ENCODE measurements at regions not wholly inside any gene's neighbourhood (a gene's known extent, or its start where the extent isn't known, plus 50 kb on each side); places are given as distances from the start of the nearest gene placed in this dataset.

DNA sequence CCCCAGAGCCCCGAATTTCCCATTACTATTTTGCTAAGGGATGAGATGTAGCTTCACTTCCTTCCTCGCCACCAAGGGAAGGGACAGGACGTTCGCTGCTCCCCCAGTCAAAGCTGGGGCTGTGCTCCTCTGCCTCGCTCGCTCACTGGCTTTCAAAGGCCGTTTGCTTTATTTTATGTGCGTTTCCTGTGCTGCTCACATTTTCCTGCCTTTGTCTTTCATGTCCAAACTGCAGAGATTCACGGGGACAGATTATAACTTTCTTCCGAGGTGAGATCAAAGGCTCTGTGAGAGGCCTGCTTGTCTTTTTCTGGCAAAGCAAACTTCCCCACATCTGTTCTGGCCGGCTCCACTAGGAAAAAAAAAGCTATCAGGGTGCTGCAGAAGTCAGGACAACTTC is 76.0 kb upstream of the FZD10 start:
- DNase-seq (ENCODE audit: low read depth, low spot score), result no peak
- in situ Hi-C loops (cut with HindIII; ENCODE audit: low pct_unique_long_range_greater_than_20kb, low sequenced_read_pairs), result no loop called here

DNA sequence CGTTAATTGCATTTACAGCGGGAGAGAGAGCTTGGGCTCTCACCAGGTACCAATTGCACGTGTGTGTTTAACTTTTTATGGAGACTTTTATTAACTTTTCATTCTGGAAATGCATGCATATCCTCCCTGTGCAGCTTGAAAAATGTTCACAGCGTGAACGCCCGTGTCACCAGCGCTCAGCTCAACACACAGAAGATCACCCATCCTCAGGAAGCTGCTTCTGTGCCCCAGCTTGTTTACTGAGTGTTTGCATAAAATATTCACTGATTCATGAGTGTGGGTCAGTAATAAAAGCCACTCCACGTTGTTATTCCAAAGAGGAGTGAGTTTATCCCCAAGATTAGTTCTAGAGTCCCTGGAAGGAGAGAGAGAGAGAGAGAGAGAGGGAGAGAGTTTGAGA is 75.5 kb upstream of the FZD10 start:
- DNase-seq (ENCODE audit: low read depth, low spot score), result no peak
- in situ Hi-C loops (cut with HindIII; ENCODE audit: low pct_unique_long_range_greater_than_20kb, low sequenced_read_pairs), result no loop called here

DNA sequence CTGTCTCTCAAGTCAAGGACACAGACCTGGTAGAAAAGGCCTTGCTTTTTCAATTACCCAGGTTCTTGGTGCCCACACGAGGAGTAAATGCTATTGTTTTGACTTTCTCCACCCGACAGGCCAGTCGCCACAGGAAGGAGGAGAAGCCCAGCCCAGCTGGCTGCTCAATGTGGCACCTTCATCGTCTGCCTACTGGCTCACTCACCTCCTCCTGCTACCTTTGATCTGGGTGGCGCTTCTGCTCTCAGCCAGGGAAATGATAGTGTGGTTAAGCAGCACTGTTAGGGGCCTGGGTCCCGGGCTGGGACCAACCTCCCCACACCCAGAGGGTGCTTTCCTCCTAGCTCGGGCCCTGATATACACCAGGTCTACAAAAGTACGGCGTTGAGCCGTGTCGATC is 75.0 kb upstream of the FZD10 start:
- no peak for DNase-seq (ENCODE audit: low read depth, low spot score)
- in situ Hi-C loops (cut with HindIII; ENCODE audit: low pct_unique_long_range_greater_than_20kb, low sequenced_read_pairs), result no loop called here

DNA sequence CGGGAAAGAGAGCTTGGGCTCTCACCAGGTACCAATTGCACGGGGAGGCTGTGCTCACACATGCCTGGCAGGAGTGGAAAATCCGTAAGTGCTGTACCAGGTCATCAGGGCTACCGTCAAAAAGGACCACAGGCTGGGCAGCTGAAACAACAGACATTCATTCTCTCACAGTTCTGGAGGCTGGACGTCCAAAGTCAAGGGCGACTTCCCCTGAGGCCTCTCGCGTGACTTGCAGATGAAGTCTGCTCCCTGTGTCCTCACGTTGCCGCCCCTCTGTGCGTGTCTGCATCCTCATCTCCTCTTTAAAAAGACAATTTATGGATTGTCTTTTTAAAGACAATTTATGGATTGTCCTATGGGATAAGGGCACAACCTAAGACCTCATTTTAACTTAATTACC is 73.8 kb upstream of the FZD10 start:
- peak; percentile 22 for DNase-seq (ENCODE audit: low read depth, low spot score)
- in situ Hi-C loops (cut with HindIII; ENCODE audit: low pct_unique_long_range_greater_than_20kb, low sequenced_read_pairs), result no loop called here

DNA sequence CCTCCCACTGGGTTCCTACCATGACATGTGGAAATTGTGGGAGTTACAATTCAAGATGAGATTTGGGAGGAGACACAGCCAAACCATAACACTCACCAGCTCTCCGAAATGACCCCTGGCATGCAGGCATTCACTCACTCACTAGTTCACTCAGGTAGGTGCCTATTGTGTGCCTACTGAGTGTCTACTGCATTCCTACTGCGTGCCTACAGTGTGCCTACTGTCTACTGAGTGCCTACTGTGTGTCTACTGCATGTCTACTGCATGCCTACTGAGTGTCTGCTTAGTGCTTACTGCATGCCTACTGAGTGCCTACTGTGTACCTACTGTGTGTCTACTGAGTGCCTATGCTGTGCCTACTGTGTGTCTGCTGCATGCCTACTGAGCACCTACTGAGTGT is 71.7 kb upstream of the FZD10 start:
- in situ Hi-C loops (cut with HindIII; ENCODE audit: low pct_unique_long_range_greater_than_20kb, low sequenced_read_pairs), result no loop called here
- DNase-seq (ENCODE audit: low read depth, low spot score), result no peak

DNA sequence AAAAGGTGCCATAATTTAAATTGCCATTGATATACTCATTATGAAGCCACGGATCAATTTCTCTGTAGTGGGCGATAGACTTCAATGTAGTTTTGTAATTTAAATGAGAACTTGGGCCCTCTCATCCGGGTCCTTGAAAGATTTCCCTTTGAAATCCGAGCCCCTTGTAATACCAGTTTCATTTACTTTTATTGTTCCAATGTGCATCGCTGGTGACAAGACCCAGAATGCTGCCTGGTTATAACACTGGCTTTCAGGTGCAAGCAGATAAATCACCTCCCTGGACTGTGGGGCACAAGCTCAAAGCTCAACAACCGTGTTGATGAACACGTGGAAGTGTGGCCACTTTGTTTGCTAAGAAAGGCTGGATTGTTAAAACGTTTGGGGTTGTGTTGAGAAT is 68.9 kb upstream of the FZD10 start:
- in situ Hi-C loops (cut with HindIII; ENCODE audit: low pct_unique_long_range_greater_than_20kb, low sequenced_read_pairs), result no loop called here
- no peak for DNase-seq (ENCODE audit: low read depth, low spot score)

DNA sequence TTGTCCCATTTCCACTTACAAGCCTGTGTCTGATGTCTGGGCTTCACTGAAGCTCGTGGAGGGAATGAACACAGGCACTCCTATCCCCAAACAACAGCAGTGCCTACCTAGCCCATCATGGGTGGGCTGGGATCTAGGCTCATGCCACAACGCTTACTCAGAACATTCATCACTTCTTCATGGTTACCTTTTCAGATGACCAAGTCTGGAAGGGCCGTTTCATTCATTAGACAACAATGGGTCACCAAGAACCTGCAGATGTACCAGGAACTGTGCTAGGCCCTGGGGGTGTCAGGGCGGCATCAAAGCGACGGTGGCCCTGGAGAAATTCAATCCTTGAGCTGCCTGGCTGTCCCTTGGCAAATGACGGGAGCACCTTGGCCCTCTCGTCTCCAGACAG is 64.9 kb upstream of the FZD10 start:
- DNase-seq (ENCODE audit: low read depth, low spot score), result no peak
- in situ Hi-C loops (cut with HindIII; ENCODE audit: low pct_unique_long_range_greater_than_20kb, low sequenced_read_pairs), result no loop called here

DNA sequence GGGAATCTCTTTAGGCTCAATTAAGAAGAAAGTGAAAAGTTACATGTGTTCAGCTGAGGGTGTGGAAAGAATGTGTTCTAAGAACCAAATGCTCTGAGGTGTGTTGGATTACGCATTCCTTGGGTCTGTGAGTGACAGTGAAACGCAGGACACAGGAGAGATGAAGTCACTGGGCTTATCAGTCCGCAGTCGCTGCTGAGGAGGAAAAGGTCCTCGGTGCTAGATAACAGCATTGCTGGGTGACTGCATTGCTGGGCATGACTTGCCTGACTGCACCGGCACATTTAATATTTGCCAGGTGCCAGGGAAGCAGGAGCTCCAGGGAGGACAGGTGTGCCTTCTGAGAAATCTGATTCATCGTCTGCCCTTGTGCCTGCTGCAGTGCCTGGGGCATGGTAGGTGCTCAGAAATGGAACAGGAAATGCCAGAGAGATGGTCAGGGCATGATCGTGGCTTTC is 64.4 kb upstream of the FZD10 start:
- in situ Hi-C loops (cut with HindIII; ENCODE audit: low pct_unique_long_range_greater_than_20kb, low sequenced_read_pairs), result no loop called here
- DNase-seq (ENCODE audit: low read depth, low spot score), result no peak

DNA sequence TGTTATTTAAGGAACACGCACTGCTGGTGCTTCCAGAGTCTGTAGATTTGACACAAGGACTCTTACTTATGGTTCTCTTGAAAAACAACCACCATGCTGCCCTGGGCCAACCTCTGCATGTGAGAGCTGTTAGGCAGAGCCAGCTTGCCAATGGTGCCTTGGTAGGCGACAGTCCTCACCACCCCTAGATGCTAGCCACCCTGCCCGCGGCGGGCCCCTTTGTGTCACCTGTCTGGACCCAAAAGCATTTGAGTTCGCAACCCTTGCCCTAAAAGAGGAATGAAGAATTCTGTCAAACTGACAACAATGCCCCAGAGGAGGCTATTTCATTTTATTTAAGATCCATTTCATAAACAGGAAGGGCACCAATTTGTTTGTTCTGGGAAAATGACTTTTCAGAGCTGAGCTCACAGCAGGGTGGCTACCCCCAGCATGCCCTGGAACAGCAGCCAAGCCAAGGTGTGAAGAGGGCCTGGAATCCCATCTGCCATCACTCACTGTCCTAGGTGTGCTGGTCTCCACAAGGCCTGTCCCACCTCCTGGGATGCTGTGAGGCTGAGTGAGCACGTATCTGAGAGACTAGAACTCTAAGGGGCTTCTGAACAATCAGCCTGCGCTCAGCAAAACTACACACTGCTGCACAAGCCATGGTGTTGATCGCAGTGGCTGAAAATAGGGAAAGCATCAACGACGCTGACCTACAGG is 63.8 kb upstream of the FZD10 start:
- DNase-seq (ENCODE audit: low read depth, low spot score), result no peak
- in situ Hi-C loops (cut with HindIII; ENCODE audit: low pct_unique_long_range_greater_than_20kb, low sequenced_read_pairs), result no loop called here

DNA sequence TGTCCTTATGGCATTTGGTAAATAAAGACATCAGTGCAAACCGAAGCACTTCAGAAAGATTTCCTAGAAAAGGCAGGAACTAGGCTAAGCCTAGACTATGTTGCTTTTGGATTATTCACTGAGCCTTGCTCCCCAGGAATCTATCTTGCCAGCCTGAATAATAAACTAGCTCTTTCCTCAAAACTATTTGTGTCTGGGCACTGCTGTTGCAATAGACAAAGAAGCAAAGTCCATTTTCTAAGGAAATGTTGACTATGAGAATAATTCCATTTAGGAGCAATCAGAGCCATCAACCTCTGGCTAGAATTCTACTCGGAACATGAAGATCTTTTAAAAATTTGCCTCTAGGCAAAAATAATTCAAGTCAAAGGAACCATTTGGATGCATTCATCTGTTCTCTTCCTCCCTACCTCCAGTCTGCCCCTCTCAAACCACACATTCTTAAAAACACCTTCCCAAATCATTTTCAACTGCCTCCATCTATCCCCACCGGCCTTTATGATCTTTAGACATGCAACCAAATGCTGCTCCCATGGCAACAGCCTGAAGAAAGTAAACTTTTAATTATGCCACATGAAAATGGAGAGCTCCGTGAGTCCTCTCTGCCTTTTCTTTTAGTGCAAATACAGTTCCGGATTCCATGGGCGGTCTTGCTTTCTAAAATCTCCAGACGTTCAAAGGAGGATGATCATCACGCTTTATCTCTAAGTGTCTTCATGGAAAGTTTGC is 61.5 kb upstream of the FZD10 start:
- in situ Hi-C loops (cut with HindIII; ENCODE audit: low pct_unique_long_range_greater_than_20kb, low sequenced_read_pairs), result no loop called here
- no peak for DNase-seq (ENCODE audit: low read depth, low spot score)

DNA sequence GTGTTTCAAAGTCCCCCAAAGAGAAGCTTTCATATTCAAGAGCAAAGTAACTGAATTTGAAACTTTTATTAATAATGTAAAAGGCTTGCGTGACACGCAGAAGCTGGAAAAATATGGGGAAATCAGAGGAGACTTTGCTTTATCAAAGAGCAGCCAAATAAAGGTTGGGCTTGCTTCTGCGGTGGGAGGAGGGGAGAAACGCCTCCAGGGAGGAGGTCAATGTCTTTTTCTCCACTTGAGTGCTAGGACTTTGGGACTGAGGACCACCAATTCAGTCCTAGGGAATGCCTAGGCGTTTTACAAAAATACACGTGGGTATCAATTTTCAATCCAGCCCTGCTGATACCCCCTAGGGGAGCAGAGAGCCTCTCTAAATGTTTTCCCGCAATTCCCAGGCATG is 60.9 kb upstream of the FZD10 start:
- in situ Hi-C loops (cut with HindIII; ENCODE audit: low pct_unique_long_range_greater_than_20kb, low sequenced_read_pairs), result no loop called here
- DNase-seq (ENCODE audit: low read depth, low spot score), result no peak

DNA sequence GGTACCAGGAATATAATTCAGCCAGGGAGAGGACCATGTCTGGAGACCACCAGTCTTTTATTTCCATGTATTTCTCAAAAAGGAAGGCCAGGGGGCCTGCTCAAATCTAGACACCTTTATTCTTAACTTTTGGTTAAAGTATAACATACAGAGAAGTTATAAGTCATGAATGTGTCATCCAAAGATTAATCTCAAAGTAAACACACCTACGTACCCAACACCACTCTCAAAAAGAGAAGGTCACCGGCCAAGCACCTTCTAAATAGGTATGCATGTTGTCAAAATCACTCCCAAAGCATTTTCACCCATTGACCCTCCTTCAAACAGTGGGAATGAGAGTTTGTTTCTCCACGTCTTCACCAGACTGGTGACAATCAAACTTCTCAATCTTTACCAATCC is 60.0 kb upstream of the FZD10 start:
- no peak for DNase-seq (ENCODE audit: low read depth, low spot score)
- in situ Hi-C loops (cut with HindIII; ENCODE audit: low pct_unique_long_range_greater_than_20kb, low sequenced_read_pairs), result no loop called here

DNA sequence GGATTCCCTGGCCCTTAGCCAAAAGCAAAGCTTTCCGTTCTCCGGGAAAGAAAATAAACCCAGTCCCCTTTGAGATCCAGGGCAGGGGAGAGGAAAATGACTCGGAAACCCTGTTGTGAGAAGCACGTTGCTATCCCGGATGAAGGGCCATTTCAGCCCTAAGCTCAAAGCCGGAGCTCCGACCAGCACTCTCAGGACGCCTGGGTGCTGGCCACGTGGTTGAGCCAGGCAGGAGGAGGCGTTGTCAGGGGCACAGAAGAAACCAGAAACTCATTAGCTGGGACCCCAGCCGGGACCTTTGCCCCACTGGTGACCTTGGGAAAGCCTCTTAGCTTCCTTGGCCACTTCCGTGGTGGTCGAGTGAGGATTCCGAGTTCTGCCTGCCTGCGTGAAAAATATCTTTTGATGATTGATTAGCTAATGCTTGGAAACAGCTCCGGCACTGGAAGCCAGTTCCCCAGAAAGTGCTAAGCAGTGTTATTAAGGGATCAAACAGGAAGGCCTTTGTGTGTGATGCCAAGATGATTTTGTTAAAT is 57.6 kb upstream of the FZD10 start:
- DNase-seq (ENCODE audit: low read depth, low spot score), result no peak
- in situ Hi-C loops (cut with HindIII; ENCODE audit: low pct_unique_long_range_greater_than_20kb, low sequenced_read_pairs), result no loop called here

DNA sequence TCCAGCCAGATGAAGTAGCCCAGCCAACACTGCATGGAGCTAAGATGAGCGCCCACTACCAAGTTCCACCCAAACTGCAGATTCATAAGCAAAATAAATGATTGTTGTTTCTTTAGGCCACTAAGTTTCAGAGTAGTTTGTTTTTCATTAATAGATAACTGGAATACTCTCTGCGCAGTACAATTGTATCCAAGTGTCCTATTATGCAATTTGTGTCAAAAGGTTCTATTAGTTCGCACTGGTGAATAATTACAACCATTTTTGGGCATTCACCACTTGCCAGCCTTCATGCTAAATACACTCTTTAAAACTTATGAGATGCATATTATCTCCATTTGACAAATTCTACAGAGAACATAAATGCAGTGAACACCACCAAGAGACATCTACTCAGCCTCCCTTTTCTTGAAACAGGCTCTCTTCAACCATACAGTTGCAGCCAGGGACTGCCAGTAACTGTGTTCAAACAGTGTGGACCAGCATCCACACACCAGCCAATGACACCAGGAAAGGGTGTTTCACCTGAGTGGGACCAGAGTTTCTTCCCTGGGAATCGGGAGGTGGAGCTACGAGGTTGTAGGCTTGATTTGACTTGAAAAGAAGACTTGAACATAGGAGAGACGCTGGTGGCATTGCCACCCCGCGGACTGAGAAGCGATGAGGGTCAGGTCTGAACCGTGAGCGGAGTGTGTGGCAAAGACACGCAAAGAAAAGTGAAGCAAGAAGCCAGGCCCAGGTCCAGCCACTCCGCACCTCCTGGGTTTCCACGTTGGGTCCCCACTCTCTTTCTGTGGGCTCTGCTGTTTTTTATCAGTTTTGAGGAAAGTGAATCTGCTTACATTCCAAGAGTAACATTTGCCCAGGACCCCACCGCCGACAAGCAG is 53.0 kb upstream of the FZD10 start:
- in situ Hi-C loops (cut with HindIII; ENCODE audit: low pct_unique_long_range_greater_than_20kb, low sequenced_read_pairs), result no loop called here

DNA sequence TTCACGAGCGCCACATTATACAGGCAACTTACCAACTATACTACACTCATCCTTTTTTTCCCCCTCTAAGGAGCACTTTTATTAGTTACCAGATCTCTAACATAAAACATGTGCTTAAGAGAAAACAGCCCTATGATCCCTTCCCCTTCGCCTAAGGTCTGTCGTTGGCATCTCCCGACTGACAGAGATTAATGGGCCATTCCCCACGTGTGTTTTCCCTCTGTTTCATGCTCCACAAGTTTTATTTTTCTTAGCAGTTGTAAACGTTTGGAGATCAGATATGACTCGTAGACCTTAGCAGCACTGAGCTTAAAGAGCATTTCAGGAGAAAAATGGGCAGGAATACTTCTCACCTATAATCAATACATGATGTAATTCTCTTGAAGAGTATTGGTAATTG is 51.4 kb upstream of the FZD10 start:
- no peak for DNase-seq (ENCODE audit: low read depth, low spot score)
- in situ Hi-C loops (cut with HindIII; ENCODE audit: low pct_unique_long_range_greater_than_20kb, low sequenced_read_pairs), result no loop called here

More for the DNA sequence above, 53.0 kb upstream of the FZD10 start:
- no peak for DNase-seq (ENCODE audit: low read depth, low spot score)

DNA sequence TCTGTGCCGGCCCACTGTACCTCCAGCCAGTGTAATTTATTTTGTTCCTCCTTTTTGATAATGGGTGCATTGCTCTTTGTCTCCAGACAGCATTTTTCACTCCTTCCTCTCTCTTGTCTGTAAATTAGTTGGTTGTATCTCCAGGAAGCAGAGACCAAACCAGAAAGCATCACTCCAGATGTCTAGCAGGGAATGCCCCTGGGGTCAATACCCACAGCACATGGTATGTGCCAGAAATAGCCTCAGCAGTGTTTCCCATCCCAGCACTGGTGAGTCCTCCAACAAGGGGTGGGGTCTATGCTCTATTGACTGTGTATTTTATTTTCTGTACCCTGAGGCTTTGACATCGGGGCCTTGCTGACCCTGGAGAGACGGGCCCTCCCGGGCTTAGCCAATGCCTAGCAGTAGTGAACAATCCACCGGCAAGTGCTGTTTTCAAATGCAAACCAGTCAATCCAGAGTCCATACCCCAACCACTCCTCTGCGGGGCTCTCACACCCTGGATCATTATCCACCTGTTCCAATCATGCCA is 50.2 kb upstream of the FZD10 start:
- in situ Hi-C loops (cut with HindIII; ENCODE audit: low pct_unique_long_range_greater_than_20kb, low sequenced_read_pairs), result no loop called here
- DNase-seq (ENCODE audit: low read depth, low spot score), result no peak

Data from SK-MEL-5 (cell line).